Keratinocyte (primary cell): ENCODE measurements at regions not wholly inside any gene's neighbourhood (a gene's known extent, or its start where the extent isn't known, plus 50 kb on each side); places are given as distances from the start of the nearest gene placed in this dataset.
"Not testable (repeated sequence)": the region's sequence is repeated elsewhere in the genome, so short reads cannot be mapped to it uniquely, and the experiment has no call there.

Source experiments
- CTCF ChIP-seq, 3 experiments: IDR thresholded peaks in 1 of 3; conservative IDR thresholded peaks in 1 of 3; optimal IDR thresholded peaks in 1 of 3; 2 replicates in 2 of 3; 3 replicates in 1 of 3; pipeline versions ENCODE3 to v1.5.1; 2011; ENCODE audit warnings: low read length in 3 of 3, mild to moderate bottlenecking in 3 of 3, moderate library complexity in 2 of 3, control low read depth in 1 of 3, inconsistent platforms in 1 of 3; ENCODE audit not compliant: insufficient read depth in 2 of 3; ENCODE audit errors: extremely low read depth in 1 of 3
- EZH2 ChIP-seq: IDR thresholded peaks from one replicate; pipeline ENCODE4 v1.6.1; 2012; ENCODE audit warnings: inconsistent platforms, mild to moderate bottlenecking, low read length, moderate library complexity

GRCh38 chr2:144636860-144637259 lies 116.9 kb upstream of the ZEB2 start:
- TF ChIP-seq CTCF (optimal IDR thresholded peaks at IDR 0.05 in 1 of 3, IDR thresholded peaks at IDR 0.05 in 1 of 3, conservative IDR thresholded peaks at IDR 0.05 in 1 of 3; ENCODE audit: extremely low read depth in 1 of 3, insufficient read depth in 2 of 3, low read length in 3 of 3); EZH2: not testable (repeated sequence)
